ENCODE measurements at regions not wholly inside any gene's neighbourhood (a gene's known extent, or its start where the extent isn't known, plus 50 kb on each side); places are given as distances from the start of the nearest gene placed in this dataset.

DNA sequence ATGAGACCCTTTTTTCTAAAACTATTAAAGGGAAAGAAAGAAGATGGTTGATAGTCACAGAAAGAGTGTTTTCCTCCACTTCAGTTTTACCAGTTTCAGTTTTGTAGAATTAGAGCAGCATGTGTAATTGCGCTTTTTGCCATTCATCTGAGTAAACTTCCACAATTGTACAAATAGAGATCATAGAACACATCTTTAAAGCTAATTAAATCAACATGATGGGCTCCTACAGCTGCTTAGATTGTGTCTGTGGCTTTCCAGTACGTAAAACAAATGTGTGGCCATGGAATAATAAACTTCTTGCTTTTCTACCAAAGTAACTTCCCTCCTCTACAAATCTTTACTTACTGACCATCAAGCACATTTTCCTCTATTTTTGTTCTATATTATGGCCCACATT is 84.2 kb upstream of the LRIG3 start:
- H3K27me3 Mint-ChIP-seq: no peaks in the 10 kb centered on the region
- intact Hi-C loops (cut with DNase I, micrococcal nuclease): no loop called here
- Histone ChIP-seq H3K36me3 (ENCODE audit: insufficient read depth, low read length) (no peaks in the 10 kb centered on the region), H3K4me3 (ENCODE audit: low read length) (no peak overlapping the region), H3K9me3 (ENCODE audit: control insufficient read depth in 1 of 2, insufficient read depth in 1 of 2, low read length in 2 of 2) (no peaks in the 10 kb centered on the region), H3K27me3 (ENCODE audit: control insufficient read depth in 1 of 2, insufficient read depth in 2 of 2, low read length in 2 of 2) (no peaks in the 10 kb centered on the region), H3K4me1 (ENCODE audit: insufficient read depth, low read length) (no peaks in the 10 kb centered on the region), H3K27ac (ENCODE audit: low read depth in 1 of 2, low read length in 2 of 2) (no peak overlapping the region)
- no peak overlapping the region for H3K27ac Mint-ChIP-seq
- no peaks in the 10 kb centered on the region for H3K36me3 Mint-ChIP-seq (ENCODE audit: low read depth)
- ATAC-seq (ENCODE audit: poor library complexity) (no peak), DNase-seq (no peak)
- CTCF ChIA-PET: no interaction called here
- no peak for TF ChIP-seq CTCF (IDR thresholded peaks at IDR 0.05)
- no peak overlapping the region for H3K4me3 Mint-ChIP-seq
- no peaks in the 10 kb centered on the region for H3K9me3 Mint-ChIP-seq
- POLR2A ChIA-PET: no interaction called here
- no peaks in the 10 kb centered on the region for H3K4me1 Mint-ChIP-seq (ENCODE audit: low read depth)

DNA sequence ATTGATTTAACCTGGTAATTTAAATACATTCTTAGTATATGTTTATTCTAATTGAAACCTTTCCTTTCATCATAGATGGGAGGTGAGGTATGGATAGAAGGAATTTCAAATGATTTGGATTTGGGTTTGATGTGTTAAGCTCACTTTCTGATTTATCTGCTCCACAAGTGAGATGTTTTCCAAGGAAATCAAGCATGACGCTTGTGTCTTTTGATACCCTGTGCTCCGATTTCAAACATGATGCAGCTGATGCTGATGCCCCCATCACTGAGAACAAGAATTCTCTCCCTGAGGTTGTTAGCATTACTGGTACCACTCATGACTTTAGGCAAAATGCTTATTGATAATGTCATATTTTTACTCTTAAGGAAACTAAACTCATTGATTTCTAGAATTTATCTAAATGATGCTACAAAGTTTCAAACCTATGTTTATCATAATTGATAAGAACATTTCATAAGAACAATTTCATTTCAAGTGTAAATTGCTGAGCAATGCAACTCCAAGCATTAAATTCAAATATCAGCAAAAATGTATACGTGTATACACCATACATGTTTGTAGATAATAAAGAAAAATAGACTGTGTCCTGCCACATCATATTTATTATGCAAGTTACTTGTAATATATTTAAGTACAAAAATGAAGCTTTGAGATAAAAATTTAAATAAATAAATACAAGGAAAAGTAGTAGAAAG is 75.5 kb upstream of the LRIG3 start:
- no peaks in the 10 kb centered on the region for H3K27me3 ChIP-seq (ENCODE audit: control insufficient read depth in 1 of 2, insufficient read depth in 2 of 2, low read length in 2 of 2)
- Mint-ChIP-seq H3K27ac (no peak overlapping the region), H3K9me3 (peaks cover 2% of the 10 kb centered on the region), H3K27me3 (no peaks in the 10 kb centered on the region), H3K36me3 (ENCODE audit: low read depth) (no peaks in the 10 kb centered on the region), H3K4me3 (no peak overlapping the region), H3K4me1 (ENCODE audit: low read depth) (no peaks in the 10 kb centered on the region)
- no peaks in the 10 kb centered on the region for H3K36me3 ChIP-seq (ENCODE audit: insufficient read depth, low read length)
- intact Hi-C loops (cut with DNase I, micrococcal nuclease): no loop called here
- ChIA-PET POLR2A (no interaction called here), CTCF (no interaction called here)
- no peaks in the 10 kb centered on the region for H3K4me1 ChIP-seq (ENCODE audit: insufficient read depth, low read length)
- no peak for TF ChIP-seq CTCF (IDR thresholded peaks at IDR 0.05)
- DNase-seq (no peak), ATAC-seq (ENCODE audit: poor library complexity) (no peak)
- H3K27ac ChIP-seq (ENCODE audit: low read depth in 1 of 2, low read length in 2 of 2): no peak overlapping the region
- H3K9me3 ChIP-seq (ENCODE audit: control insufficient read depth in 1 of 2, insufficient read depth in 1 of 2, low read length in 2 of 2): peaks cover 0 to 3% of the 10 kb centered on the region in 2 experiments
- H3K4me3 ChIP-seq (ENCODE audit: low read length): no peak overlapping the region

DNA sequence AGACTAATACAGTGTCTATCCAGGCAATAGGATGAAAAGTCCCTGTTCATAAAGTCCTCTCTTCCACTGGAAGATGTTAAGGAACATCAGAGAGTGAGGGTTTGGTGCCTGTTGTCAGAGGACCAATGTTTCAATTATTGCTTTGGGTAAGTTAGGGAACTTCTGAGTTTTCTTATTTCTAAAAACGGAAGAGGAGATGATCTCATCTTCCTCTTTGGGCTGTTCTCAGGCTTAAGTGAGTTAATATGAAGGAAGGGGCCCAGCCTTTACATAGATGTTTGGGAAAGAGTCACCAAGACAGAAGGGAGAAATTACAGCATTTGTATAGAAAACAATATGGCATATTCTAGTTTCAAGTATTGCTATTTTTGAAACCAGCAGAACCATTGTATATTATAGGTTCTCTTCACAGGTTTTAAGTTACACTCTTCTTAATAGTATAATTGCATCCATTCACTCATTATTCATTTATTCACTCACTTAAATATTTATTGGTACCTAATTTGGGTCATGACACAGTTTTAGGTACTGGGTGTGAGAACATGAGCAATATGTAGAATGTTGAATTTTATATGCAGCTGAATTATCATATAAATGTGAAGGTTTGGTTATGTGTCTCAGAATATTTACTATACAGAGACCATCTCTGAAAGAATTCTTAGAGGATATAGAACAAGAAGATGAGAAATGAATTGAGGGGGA is 68.5 kb upstream of the LRIG3 start:
- H3K27ac Mint-ChIP-seq: no peak overlapping the region
- peaks cover 7% of the 10 kb centered on the region for H3K9me3 Mint-ChIP-seq
- Histone ChIP-seq H3K9me3 (ENCODE audit: control insufficient read depth in 1 of 2, insufficient read depth in 1 of 2, low read length in 2 of 2) (peaks cover 0 to 3% of the 10 kb centered on the region in 2 experiments), H3K4me1 (ENCODE audit: insufficient read depth, low read length) (no peaks in the 10 kb centered on the region), H3K36me3 (ENCODE audit: insufficient read depth, low read length) (no peaks in the 10 kb centered on the region), H3K27ac (ENCODE audit: low read depth in 1 of 2, low read length in 2 of 2) (no peak overlapping the region), H3K27me3 (ENCODE audit: control insufficient read depth in 1 of 2, insufficient read depth in 2 of 2, low read length in 2 of 2) (no peaks in the 10 kb centered on the region), H3K4me3 (ENCODE audit: low read length) (no peak overlapping the region)
- no peak for DNase-seq
- intact Hi-C loops (cut with DNase I, micrococcal nuclease): no loop called here
- no peak for TF ChIP-seq CTCF (IDR thresholded peaks at IDR 0.05)
- no peak overlapping the region for H3K4me3 Mint-ChIP-seq
- ChIA-PET CTCF (no interaction called here), POLR2A (no interaction called here)
- H3K36me3 Mint-ChIP-seq (ENCODE audit: low read depth): no peaks in the 10 kb centered on the region
- no peak for ATAC-seq (ENCODE audit: poor library complexity)
- no peaks in the 10 kb centered on the region for H3K27me3 Mint-ChIP-seq
- H3K4me1 Mint-ChIP-seq (ENCODE audit: low read depth): no peaks in the 10 kb centered on the region
